NT2/D1 (cell line): ENCODE measurements at regions not wholly inside any gene's neighbourhood (a gene's known extent, or its start where the extent isn't known, plus 50 kb on each side); places are given as distances from the start of the nearest gene placed in this dataset.

ENCODE experiments used
- YY1 ChIP-seq: IDR thresholded peaks from 2 replicates; pipeline ENCODE4 v1.6.1; 2011; ENCODE audit not compliant: insufficient read length, insufficient read depth
- ZNF274 ChIP-seq: IDR thresholded peaks from 2 replicates; pipeline ENCODE4 v1.6.1; 2011; ENCODE audit warnings: mild to moderate bottlenecking, low read depth, low read length

DNA sequence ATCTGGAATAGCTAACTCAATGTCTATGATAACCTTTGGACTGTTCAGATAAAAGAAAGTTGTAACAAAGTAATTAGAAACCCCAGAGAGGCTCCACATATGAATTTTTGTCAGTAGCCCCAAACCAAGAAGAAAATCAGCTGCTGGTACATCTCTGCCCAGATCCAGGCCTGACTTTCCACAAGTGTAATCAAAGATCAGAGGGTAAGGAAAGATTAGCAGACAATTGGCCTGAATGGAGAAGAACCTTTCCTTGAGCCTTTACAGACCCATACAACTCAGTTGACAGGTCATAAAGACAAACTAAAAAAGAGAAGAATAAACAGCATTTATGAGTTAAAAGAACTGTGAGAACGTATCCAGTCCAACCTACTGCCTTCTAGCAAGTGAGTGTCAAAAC, 366.7 kb upstream of the PKN2 start:
- no peak for TF ChIP-seq ZNF274
- no peak for TF ChIP-seq YY1
